KMS-11 (cell line): ENCODE measurements at regions not wholly inside any gene's neighbourhood (a gene's known extent, or its start where the extent isn't known, plus 50 kb on each side); places are given as distances from the start of the nearest gene placed in this dataset.

ENCODE experiments used
- H2AFZ ChIP-seq: fragments of 200-600 bp; sonication (generic); 2 replicates; pipeline ENCODE4 v1.6.1; 2016; ENCODE audit warnings: antibody characterized with exemption, mixed run types, low read depth
- H3K27ac ChIP-seq: fragments of 200-600 bp; sonication (generic); 2 replicates; pipeline ENCODE4 v1.6.1; 2016; ENCODE audit warnings: mild to moderate bottlenecking, mixed run types
- H3K27me3 ChIP-seq: fragments of 200-600 bp; sonication (generic); 2 replicates; pipeline ENCODE4 v1.6.1; 2017; ENCODE audit warnings: mild to moderate bottlenecking, low read depth, mixed run types, moderate library complexity; ENCODE audit not compliant: insufficient read depth
- H3K36me3 ChIP-seq: fragments of 200-600 bp; sonication (generic); 2 replicates; pipeline ENCODE4 v1.6.1; 2017; ENCODE audit warnings: mild to moderate bottlenecking, mixed run types; ENCODE audit not compliant: insufficient read depth
- H3K4me1 ChIP-seq: fragments of 200-600 bp; sonication (generic); 2 replicates; pipeline ENCODE4 v1.6.1; 2016; ENCODE audit warnings: mild to moderate bottlenecking, low read depth, mixed run types; ENCODE audit not compliant: poor library complexity, severe bottlenecking
- H3K4me2 ChIP-seq: fragments of 200-600 bp; sonication (generic); 2 replicates; pipeline ENCODE4 v1.7.0; 2016; ENCODE audit warnings: mild to moderate bottlenecking, mixed run types
- H3K4me3 ChIP-seq: fragments of 200-600 bp; sonication (generic); IDR thresholded peaks from 2 replicates; pipeline ENCODE4 v1.6.1; 2017; ENCODE audit warnings: low read depth, low read length, mixed read lengths; ENCODE audit not compliant: insufficient read depth
- H3K79me2 ChIP-seq: fragments of 200-600 bp; sonication (generic); 2 replicates; pipeline ENCODE4 v1.6.1; 2016; ENCODE audit warnings: low read depth, mixed run types; ENCODE audit not compliant: insufficient read depth
- H3K9ac ChIP-seq: fragments of 200-600 bp; sonication (generic); 2 replicates; pipeline ENCODE4 v1.6.1; 2016; ENCODE audit warnings: mild to moderate bottlenecking, mixed run types
- H4K20me1 ChIP-seq: fragments of 200-600 bp; sonication (generic); 2 replicates; pipeline ENCODE4 v1.6.1; 2016; ENCODE audit warnings: mild to moderate bottlenecking, mixed run types; ENCODE audit not compliant: insufficient read depth
- CTCF ChIP-seq: fragments of 200-600 bp; sonication (generic); conservative IDR thresholded peaks from 2 replicates; pipeline ENCODE4 v1.6.1; 2017; ENCODE audit warnings: low read depth, mild to moderate bottlenecking, antibody characterized with exemption, low read length, moderate library complexity, mixed read lengths

DNA sequence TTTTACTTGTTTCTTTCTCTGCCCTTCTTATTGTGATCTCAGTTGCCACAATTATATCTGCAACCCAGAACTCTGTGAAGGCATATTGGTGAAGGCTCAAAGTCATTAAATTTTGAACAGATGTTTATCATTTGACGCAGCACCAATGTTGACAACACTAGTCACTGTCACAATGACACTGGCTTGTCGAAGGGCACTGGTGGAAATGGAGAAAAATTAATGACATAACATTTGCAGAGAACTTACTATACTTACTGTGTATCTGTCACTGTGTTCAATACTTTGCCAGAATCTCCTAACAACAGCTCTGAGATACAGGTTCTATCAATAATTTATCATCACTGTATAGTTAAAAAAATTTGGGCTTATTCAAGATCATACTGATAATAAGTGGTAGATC, 1213.7 kb downstream of the NCAM2 start:
- H3K36me3 ChIP-seq: no peaks in the 10 kb centered on the region
- no peaks in the 10 kb centered on the region for H4K20me1 ChIP-seq
- H3K4me2 ChIP-seq: no peak overlapping the region
- no peak overlapping the region for H3K4me3 ChIP-seq
- H3K9ac ChIP-seq: no peak overlapping the region
- no peaks in the 10 kb centered on the region for H3K27me3 ChIP-seq
- no peak for TF ChIP-seq CTCF
- no peaks in the 10 kb centered on the region for H3K79me2 ChIP-seq
- no peaks in the 10 kb centered on the region for H3K4me1 ChIP-seq
- no peak overlapping the region for H2AFZ ChIP-seq
- no peak overlapping the region for H3K27ac ChIP-seq

DNA sequence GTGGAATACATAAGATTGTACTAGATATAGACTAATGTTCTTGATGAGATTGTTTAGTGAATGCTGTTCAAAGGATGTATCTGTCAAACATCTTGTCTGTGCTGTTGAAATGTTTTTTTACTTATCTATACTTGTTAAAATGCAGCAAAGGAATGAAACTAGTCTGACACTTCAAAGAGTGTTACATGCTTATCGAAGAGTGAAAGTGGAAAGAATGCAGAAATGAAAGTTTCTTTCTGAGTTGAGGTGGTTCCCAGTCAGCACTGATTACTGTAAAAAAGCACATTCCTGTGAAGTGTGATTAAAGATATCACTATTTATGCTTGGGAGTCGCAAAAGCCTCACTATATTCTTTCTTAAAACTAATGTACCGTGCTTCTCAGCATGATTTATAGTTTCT, 1225.2 kb downstream of the NCAM2 start:
- H3K36me3 ChIP-seq: no peaks in the 10 kb centered on the region
- no peak overlapping the region for H3K9ac ChIP-seq
- H2AFZ ChIP-seq: no peak overlapping the region
- H3K27me3 ChIP-seq: no peaks in the 10 kb centered on the region
- TF ChIP-seq CTCF: no peak
- no peaks in the 10 kb centered on the region for H4K20me1 ChIP-seq
- no peak overlapping the region for H3K27ac ChIP-seq
- H3K4me3 ChIP-seq: no peak overlapping the region
- no peak overlapping the region for H3K4me2 ChIP-seq
- H3K79me2 ChIP-seq: no peaks in the 10 kb centered on the region
- H3K4me1 ChIP-seq: no peaks in the 10 kb centered on the region

- H3K27ac ChIP-seq: no peak overlapping the region
- H3K27me3 ChIP-seq: no peaks in the 10 kb centered on the region
- no peak for TF ChIP-seq CTCF
- H3K4me3 ChIP-seq: no peak overlapping the region
- no peak overlapping the region for H3K9ac ChIP-seq
- no peaks in the 10 kb centered on the region for H4K20me1 ChIP-seq
- no peak overlapping the region for H3K4me2 ChIP-seq
- H3K79me2 ChIP-seq: no peaks in the 10 kb centered on the region
- no peaks in the 10 kb centered on the region for H3K4me1 ChIP-seq
- no peaks in the 10 kb centered on the region for H3K36me3 ChIP-seq
- H2AFZ ChIP-seq: no peak overlapping the region
Observed at GRCh38 chr21:22224261-22224660, 1226.1 kb downstream of the NCAM2 start.

- no peaks in the 10 kb centered on the region for H3K79me2 ChIP-seq
- H3K9ac ChIP-seq: no peak overlapping the region
- H3K27me3 ChIP-seq: no peaks in the 10 kb centered on the region
- H4K20me1 ChIP-seq: no peaks in the 10 kb centered on the region
- H3K27ac ChIP-seq: no peak overlapping the region
- H3K4me1 ChIP-seq: no peaks in the 10 kb centered on the region
- no peak overlapping the region for H3K4me3 ChIP-seq
- H3K4me2 ChIP-seq: no peak overlapping the region
- no peak for TF ChIP-seq CTCF
- no peak overlapping the region for H2AFZ ChIP-seq
- H3K36me3 ChIP-seq: no peaks in the 10 kb centered on the region
Observed at GRCh38 chr21:22225299-22225698, 1227.1 kb downstream of the NCAM2 start.

DNA sequence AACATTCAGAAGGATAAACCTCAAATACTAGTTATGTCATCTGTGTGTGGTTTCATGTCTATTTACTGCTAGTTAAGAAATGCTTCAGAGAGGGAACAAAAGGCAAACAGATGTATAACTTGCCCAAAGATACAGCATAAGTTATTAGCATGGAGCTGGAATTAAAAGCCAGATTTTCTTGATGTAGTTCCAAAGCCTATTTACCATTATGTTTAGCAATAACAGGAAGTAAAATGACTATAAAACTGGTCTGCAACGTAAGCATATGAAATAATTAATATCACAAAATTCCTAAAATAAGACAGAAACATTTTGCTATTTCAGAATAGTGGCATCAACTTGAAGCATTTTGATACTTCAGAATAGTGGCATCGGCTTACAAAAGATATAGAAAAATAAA, 1232.8 kb downstream of the NCAM2 start:
- no peaks in the 10 kb centered on the region for H3K4me1 ChIP-seq
- H3K4me3 ChIP-seq: no peak overlapping the region
- no peaks in the 10 kb centered on the region for H4K20me1 ChIP-seq
- no peak for TF ChIP-seq CTCF
- no peak overlapping the region for H3K9ac ChIP-seq
- H2AFZ ChIP-seq: no peak overlapping the region
- no peaks in the 10 kb centered on the region for H3K79me2 ChIP-seq
- no peaks in the 10 kb centered on the region for H3K27me3 ChIP-seq
- H3K4me2 ChIP-seq: no peak overlapping the region
- no peaks in the 10 kb centered on the region for H3K36me3 ChIP-seq
- H3K27ac ChIP-seq: no peak overlapping the region
